ENCODE measurements at regions not wholly inside any gene's neighbourhood (a gene's known extent, or its start where the extent isn't known, plus 50 kb on each side); places are given as distances from the start of the nearest gene placed in this dataset.

- TF ChIP-seq EZH2 (IDR thresholded peaks at IDR 0.05; ENCODE audit: borderline replicate concordance, low read depth, low read length, poor library complexity, severe bottlenecking) = no peak
- TF ChIP-seq CTCF (conservative IDR thresholded peaks at IDR 0.05; ENCODE audit: low read depth, low read length) = no peak
Observed at GRCh38 chr10:94059178-94059883, 65.6 kb downstream of the PLCE1 start.
